ENCODE measurements at regions not wholly inside any gene's neighbourhood (a gene's known extent, or its start where the extent isn't known, plus 50 kb on each side); places are given as distances from the start of the nearest gene placed in this dataset.
"Not testable (repeated sequence)": the region's sequence is repeated elsewhere in the genome, so short reads cannot be mapped to it uniquely, and the experiment has no call there.

- H3K4me3 ChIP-seq; H3K27me3 ChIP-seq (replicated peaks; ENCODE audit: insufficient read depth); H3K4me1 ChIP-seq (replicated peaks); H3K27ac ChIP-seq; intact Hi-C loops (cut with DNase I); H3K36me3 ChIP-seq; H3K9me3 ChIP-seq; DNase-seq (ENCODE audit: low spot score): not testable (repeated sequence)
- WGBS, result 39% methylated on average over 3 of the region's 3 CpGs
Measured at GRCh38 chrY:3297235-3297634, 281.6 kb upstream of the TGIF2LY start.

- H3K27ac ChIP-seq; H3K4me1 ChIP-seq (replicated peaks); H3K27me3 ChIP-seq (replicated peaks; ENCODE audit: insufficient read depth); H3K9me3 ChIP-seq; H3K36me3 ChIP-seq; H3K4me3 ChIP-seq; DNase-seq (ENCODE audit: low spot score); intact Hi-C loops (cut with DNase I): not testable (repeated sequence)
Measured at GRCh38 chrY:3319988-3320387, 258.9 kb upstream of the TGIF2LY start.

GRCh38 chrY:3367535-3367934 is 211.3 kb upstream of the TGIF2LY start:
- H3K36me3 ChIP-seq; H3K27ac ChIP-seq; DNase-seq (ENCODE audit: low spot score); H3K9me3 ChIP-seq; H3K27me3 ChIP-seq (replicated peaks; ENCODE audit: insufficient read depth); intact Hi-C loops (cut with DNase I); H3K4me1 ChIP-seq (replicated peaks); H3K4me3 ChIP-seq: not testable (repeated sequence)

DNA sequence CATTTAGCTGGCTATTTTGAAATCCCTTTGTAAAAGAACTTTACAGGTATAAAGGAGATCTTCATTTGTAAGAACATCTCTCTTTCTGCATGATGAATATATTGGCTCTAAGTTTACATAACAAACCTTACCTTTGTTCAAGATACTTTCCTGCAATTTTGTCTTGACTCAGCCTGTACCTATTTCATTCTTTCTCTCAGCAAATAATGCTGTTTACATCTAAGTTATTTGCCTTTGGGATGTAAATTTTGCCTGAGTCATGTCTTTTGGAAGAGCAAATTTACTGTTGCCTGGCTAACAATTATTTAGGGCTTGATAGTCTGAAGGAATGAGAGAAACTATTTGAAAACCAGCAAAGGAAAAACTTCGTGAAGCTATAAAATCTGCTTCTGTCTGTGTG is 210.4 kb upstream of the TGIF2LY start:
- intact Hi-C loops (cut with DNase I); H3K27ac ChIP-seq; H3K9me3 ChIP-seq; H3K4me3 ChIP-seq; H3K36me3 ChIP-seq; H3K27me3 ChIP-seq (replicated peaks; ENCODE audit: insufficient read depth); DNase-seq (ENCODE audit: low spot score); H3K4me1 ChIP-seq (replicated peaks): not testable (repeated sequence)
- WGBS, result no CpG with 5 or more reads among the region's 1 CpG

DNA sequence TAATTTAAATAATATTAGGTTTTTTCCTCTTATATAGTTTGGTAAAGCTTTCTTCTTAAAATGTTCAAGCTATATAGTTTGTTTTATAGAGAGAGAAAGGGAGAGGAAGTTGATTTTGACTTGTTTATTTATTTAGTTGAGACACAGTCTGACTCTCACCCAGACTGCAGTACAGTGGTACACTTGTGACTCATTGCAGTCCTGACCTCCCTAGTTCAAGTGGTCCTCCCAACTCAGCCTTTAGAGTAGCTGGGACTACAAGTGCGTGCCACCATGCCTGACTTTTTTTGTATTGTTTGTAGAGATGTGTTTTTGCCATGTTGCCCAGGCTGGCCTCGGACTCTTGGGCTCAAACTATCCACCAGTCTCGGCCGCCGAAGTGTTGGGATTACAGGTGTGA is 187.4 kb upstream of the TGIF2LY start:
- DNase-seq (ENCODE audit: low spot score); H3K27ac ChIP-seq; intact Hi-C loops (cut with DNase I); H3K4me1 ChIP-seq (replicated peaks); H3K4me3 ChIP-seq; H3K36me3 ChIP-seq; H3K9me3 ChIP-seq; H3K27me3 ChIP-seq (replicated peaks; ENCODE audit: insufficient read depth): not testable (repeated sequence)
- 93% methylated on average over 4 of the region's 5 CpGs for WGBS

DNA sequence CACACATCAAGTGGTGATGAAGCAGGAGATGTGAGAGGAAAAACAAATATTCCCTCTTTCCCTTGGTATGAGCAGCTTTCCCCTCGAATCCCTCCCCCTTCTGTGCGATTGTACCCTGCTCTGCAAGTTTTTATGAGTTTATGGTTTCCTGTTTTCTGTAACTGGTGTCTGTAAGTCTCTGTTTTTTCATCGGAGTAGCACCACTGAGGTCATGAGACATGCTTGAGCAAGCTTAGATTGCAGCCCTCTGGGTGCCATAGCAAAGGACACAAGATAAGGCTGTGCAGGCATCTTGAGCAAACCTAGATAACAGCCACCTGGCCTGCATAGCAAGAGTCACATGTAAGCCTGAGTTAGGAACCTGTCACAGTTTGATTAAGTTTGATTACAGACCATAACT is 174.6 kb upstream of the TGIF2LY start:
- H3K36me3 ChIP-seq; DNase-seq (ENCODE audit: low spot score); H3K27ac ChIP-seq; H3K4me1 ChIP-seq (replicated peaks); intact Hi-C loops (cut with DNase I); H3K9me3 ChIP-seq; H3K27me3 ChIP-seq (replicated peaks; ENCODE audit: insufficient read depth); H3K4me3 ChIP-seq: not testable (repeated sequence)
- 33% methylated on average over 3 of the region's 3 CpGs for WGBS

DNA sequence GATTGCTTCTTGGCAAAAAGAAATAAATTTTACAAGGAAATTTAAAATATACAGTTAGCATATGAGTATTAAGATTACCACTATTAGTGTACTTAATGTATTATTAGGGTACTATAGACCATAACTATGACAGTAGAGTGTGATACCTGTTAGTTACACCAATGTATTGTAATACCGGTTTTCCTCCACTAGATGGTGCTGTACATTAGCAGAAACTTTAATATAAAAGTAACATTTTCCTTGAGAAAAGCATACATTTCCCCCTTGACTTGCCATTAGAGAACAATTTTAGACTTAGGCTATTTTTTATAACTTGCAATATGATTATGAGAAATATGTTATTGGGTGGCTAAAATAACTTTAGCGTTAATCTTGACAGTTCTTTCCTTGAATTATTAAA is 173.3 kb upstream of the TGIF2LY start:
- H3K9me3 ChIP-seq; intact Hi-C loops (cut with DNase I); H3K36me3 ChIP-seq; H3K4me3 ChIP-seq; DNase-seq (ENCODE audit: low spot score); H3K27ac ChIP-seq; H3K4me1 ChIP-seq (replicated peaks); H3K27me3 ChIP-seq (replicated peaks; ENCODE audit: insufficient read depth): not testable (repeated sequence)
- WGBS, result 2% methylated on average over 2 of the region's 2 CpGs
- TF ChIP-seq, protein P1, sequence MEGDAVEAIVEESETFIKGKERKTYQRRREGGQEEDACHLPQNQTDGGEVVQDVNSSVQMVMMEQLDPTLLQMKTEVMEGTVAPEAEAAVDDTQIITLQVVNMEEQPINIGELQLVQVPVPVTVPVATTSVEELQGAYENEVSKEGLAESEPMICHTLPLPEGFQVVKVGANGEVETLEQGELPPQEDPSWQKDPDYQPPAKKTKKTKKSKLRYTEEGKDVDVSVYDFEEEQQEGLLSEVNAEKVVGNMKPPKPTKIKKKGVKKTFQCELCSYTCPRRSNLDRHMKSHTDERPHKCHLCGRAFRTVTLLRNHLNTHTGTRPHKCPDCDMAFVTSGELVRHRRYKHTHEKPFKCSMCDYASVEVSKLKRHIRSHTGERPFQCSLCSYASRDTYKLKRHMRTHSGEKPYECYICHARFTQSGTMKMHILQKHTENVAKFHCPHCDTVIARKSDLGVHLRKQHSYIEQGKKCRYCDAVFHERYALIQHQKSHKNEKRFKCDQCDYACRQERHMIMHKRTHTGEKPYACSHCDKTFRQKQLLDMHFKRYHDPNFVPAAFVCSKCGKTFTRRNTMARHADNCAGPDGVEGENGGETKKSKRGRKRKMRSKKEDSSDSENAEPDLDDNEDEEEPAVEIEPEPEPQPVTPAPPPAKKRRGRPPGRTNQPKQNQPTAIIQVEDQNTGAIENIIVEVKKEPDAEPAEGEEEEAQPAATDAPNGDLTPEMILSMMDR (IDR thresholded peaks at IDR 0.05), result peak; percentile 18 to 44 (median 36)

DNA sequence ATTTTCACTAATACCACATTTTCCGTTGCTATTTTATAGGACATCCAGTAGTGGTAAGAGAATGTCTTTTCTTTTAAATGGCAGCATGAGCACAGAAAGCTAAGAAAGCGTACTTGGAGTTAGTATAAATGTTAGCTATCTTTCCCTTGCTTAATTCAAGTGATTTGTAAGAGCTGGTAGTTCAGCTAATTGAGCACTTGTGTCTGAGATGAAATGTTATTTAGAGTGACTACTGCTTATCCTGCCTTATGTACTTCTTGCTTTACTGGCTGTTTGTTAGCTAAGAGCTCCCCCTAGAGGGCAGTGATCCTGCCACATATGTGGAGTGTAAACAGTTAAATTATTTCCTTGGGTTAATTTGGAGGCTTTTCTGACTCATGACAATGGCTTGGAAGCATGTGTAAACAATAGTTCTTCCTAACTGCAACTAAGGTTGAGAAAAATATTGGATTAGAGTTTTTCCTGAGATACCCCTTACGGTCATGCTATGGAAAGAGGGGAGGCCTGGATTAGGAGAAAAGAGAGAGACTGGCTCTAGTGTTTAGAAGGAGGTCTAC is 171.9 kb upstream of the TGIF2LY start:
- H3K4me3 ChIP-seq; H3K9me3 ChIP-seq; DNase-seq (ENCODE audit: low spot score); intact Hi-C loops (cut with DNase I); H3K27ac ChIP-seq; H3K27me3 ChIP-seq (replicated peaks; ENCODE audit: insufficient read depth); H3K4me1 ChIP-seq (replicated peaks); H3K36me3 ChIP-seq: not testable (repeated sequence)
- 60% methylated on average over 3 of the region's 3 CpGs for WGBS

DNA sequence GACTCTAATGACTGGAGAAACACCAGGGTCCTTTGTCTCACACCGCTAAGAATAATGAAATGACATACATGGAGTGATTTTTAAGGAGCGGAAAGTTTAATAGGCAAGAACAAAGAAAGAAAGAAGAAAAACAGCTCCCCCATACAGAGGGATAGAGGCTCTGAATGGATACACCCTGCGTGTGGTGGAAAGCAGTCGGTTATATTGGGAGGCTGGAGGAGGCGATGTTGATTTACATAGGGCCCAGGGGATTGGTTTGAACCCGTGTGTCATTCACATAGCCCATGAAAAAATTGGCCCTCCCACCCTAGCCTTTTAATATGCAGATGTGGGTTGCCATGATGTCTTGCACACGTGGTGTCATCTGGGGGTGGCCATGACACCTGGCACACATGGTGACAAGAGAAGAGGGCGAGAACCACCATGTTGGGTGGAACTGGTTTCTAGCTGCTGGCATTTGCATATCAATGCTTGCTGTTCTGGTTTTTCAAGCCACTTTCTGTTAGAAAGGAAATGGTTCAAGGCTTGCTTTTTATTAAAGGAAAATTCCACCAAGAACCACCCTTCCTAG is 168.5 kb upstream of the TGIF2LY start:
- 92% methylated on average over 8 of the region's 8 CpGs for WGBS

More for the DNA sequence above, 168.5 kb upstream of the TGIF2LY start:
- H3K9me3 ChIP-seq; H3K27ac ChIP-seq; DNase-seq (ENCODE audit: low spot score); intact Hi-C loops (cut with DNase I); H3K4me1 ChIP-seq (replicated peaks); H3K4me3 ChIP-seq; H3K36me3 ChIP-seq; H3K27me3 ChIP-seq (replicated peaks; ENCODE audit: insufficient read depth): not testable (repeated sequence)

Data from prostate gland (tissue), 2 donors.